HCT116 (cell line): ENCODE measurements at regions not wholly inside any gene's neighbourhood (a gene's known extent, or its start where the extent isn't known, plus 50 kb on each side); places are given as distances from the start of the nearest gene placed in this dataset.

ENCODE experiments used
- ATAC-seq: fragments of 200-7000 bp; cut with Tn5 transposase; 2 replicates; pipeline ENCODE4 v1.9.1; 2020; ENCODE audit warnings: mild to moderate bottlenecking, moderate library complexity
- BruUV-seq: library from RNA; stranded (reverse); fragments of 400-500 nt; replicated peaks from 2 replicates; lab custom pipeline; 2021; lab: Mats Ljungman, UMichigan
- CTCF ChIA-PET: fragments of 300-600 bp; sonication (Branson Sonifier 250); formaldehyde crosslinking; loops from one replicate; lab custom pipeline; 2021; ENCODE audit warnings: antibody characterized with exemption; lab: Charles Lee
- POLR2A ChIA-PET: fragments of 300-600, 350-600 bp; sonication (Branson Sonifier 250); formaldehyde crosslinking; loops from one replicate; lab custom pipeline; 2021; ENCODE audit warnings: antibody characterized with exemption; lab: Charles Lee
- RAD21 ChIA-PET, 2 experiments: fragments of 300-600 bp; sonication (Branson Sonifier 250); formaldehyde crosslinking; loops; one replicate each; lab custom pipeline; 2023; ENCODE audit warnings: low total read pairs in 2 of 2; ENCODE audit not compliant: uncharacterized antibody in 2 of 2, unreplicated experiment in 2 of 2, low non-redundant PET in 1 of 2; lab: Charles Lee
- DNase-seq: peaks from one replicate; pipeline ENCODE4 v3.0.0-alpha.2; 2010; ENCODE audit warnings: low read depth, low spot score
- H2AFZ ChIP-seq: fragments of 200-600 bp; shearing (Covaris generic), sonication (generic); 2 replicates; pipeline ENCODE4 v1.6.1; 2017; ENCODE audit warnings: low read depth, mixed run types, mixed read lengths, antibody characterized with exemption, low read length; ENCODE audit not compliant: poor library complexity, severe bottlenecking
- H3K27ac ChIP-seq: 2 replicates; pipeline ENCODE4 v1.5.1; 2012; ENCODE audit warnings: low read depth, low read length
- H3K27me3 ChIP-seq: fragments of 200-600 bp; sonication (generic); 2 replicates; pipeline ENCODE4 v1.6.1; 2016; ENCODE audit warnings: mixed run types, low read length, mixed read lengths; ENCODE audit not compliant: insufficient read depth
- H3K36me3 ChIP-seq, 2 experiments: fragments of 200-500 bp in 1 of 2; fragments of 200-600 bp in 1 of 2; sonication (Bioruptor generic) in 1 of 2; sonication (generic) in 1 of 2; 2 replicates each; pipeline versions ENCODE4 v1.5.1 to v1.6.1; 2014 to 2016; ENCODE audit warnings: low read length in 2 of 2, inconsistent platforms in 1 of 2, mixed read lengths in 1 of 2, mixed run types in 1 of 2; ENCODE audit not compliant: insufficient read depth in 2 of 2, control insufficient read depth in 1 of 2
- H3K4me1 ChIP-seq, 2 experiments: fragments of 200-600 bp in 1 of 2; sonication (generic) in 1 of 2; 2 replicates each; pipeline versions ENCODE4 v1.5.1 to v1.6.1; 2012 to 2017; ENCODE audit warnings: low read length in 2 of 2, inconsistent platforms in 1 of 2, mild to moderate bottlenecking in 1 of 2, mixed read lengths in 1 of 2, mixed run types in 1 of 2, moderate library complexity in 1 of 2; ENCODE audit not compliant: insufficient read depth in 2 of 2, control insufficient read depth in 1 of 2
- H3K4me2 ChIP-seq: fragments of 200-600 bp; sonication (generic); 2 replicates; pipeline ENCODE4 v1.6.1; 2017; ENCODE audit warnings: mixed run types, low read length, mixed read lengths
- H3K4me3 ChIP-seq, 2 experiments: fragments of 200-600 bp in 1 of 2; sonication (generic) in 1 of 2; replicated peaks in 1 of 2; 2 replicates each; pipeline ENCODE4 v1.5.1; 2011 to 2016; ENCODE audit warnings: low read length in 2 of 2, control low read depth in 1 of 2, low read depth in 1 of 2, mild to moderate bottlenecking in 1 of 2, mixed read lengths in 1 of 2, mixed run types in 1 of 2
- H3K79me2 ChIP-seq: fragments of 200-600 bp; sonication (generic); 2 replicates; pipeline ENCODE4 v1.6.1; 2017; ENCODE audit warnings: mild to moderate bottlenecking, mixed run types, low read length, moderate library complexity, mixed read lengths; ENCODE audit not compliant: insufficient read depth
- H3K9ac ChIP-seq: fragments of 200-600 bp; sonication (generic); 2 replicates; pipeline ENCODE4 v1.6.1; 2016; ENCODE audit warnings: low read length, mixed read lengths
- H3K9me2 ChIP-seq: fragments of 200-600 bp; sonication (generic), shearing (Covaris generic); 2 replicates; pipeline ENCODE4 v1.6.1; 2017; ENCODE audit warnings: mixed run types, mild to moderate bottlenecking, moderate library complexity; ENCODE audit not compliant: insufficient read depth
- H3K9me3 ChIP-seq, 2 experiments: fragments of 200-500 bp in 1 of 2; fragments of 200-600 bp in 1 of 2; sonication (Bioruptor generic) in 1 of 2; sonication (generic) in 1 of 2; 2 replicates each; pipeline ENCODE4 v1.6.1; 2014 to 2017; ENCODE audit warnings: low read length in 2 of 2, mixed read lengths in 2 of 2, inconsistent platforms in 1 of 2, low read depth in 1 of 2, mild to moderate bottlenecking in 1 of 2, mixed run types in 1 of 2, moderate library complexity in 1 of 2; ENCODE audit not compliant: control insufficient read depth in 1 of 2, insufficient read depth in 1 of 2
- H4K20me1 ChIP-seq: fragments of 200-600 bp; sonication (generic), shearing (Covaris generic); 2 replicates; pipeline ENCODE4 v1.6.1; 2017; ENCODE audit warnings: mixed run types, mild to moderate bottlenecking, moderate library complexity; ENCODE audit not compliant: insufficient read depth
- ATF3 ChIP-seq: IDR thresholded peaks from 2 replicates; pipeline ENCODE4 v1.6.1; 2012
- CBX3 ChIP-seq: IDR thresholded peaks from 2 replicates; pipeline ENCODE4 v1.6.1; 2012; ENCODE audit warnings: low read depth
- CEBPB ChIP-seq: IDR thresholded peaks from 2 replicates; pipeline ENCODE4 v1.6.1; 2012; ENCODE audit warnings: low read depth
- CTCF ChIP-seq, 3 experiments: fragments of 200-600 bp in 1 of 3; sonication (generic) in 1 of 3; IDR thresholded peaks in 2 of 3; conservative IDR thresholded peaks in 1 of 3; 2 replicates each; pipeline ENCODE4 v1.5.1; 2012 to 2017; ENCODE audit warnings: low read depth in 2 of 3, low read length in 2 of 3, antibody characterized with exemption in 1 of 3, borderline replicate concordance in 1 of 3, control low read depth in 1 of 3, mild to moderate bottlenecking in 1 of 3, mixed read lengths in 1 of 3, mixed run types in 1 of 3, moderate library complexity in 1 of 3; ENCODE audit not compliant: insufficient read depth in 1 of 3
- EZH2 ChIP-seq: fragments of 200-600 bp; sonication (generic); IDR thresholded peaks from 2 replicates; pipeline ENCODE4 v1.6.1; 2017; ENCODE audit warnings: antibody characterized with exemption, mixed run types
- EZH2phosphoT487 ChIP-seq: fragments of 200-600 bp; IDR thresholded peaks from 2 replicates; pipeline ENCODE4 v1.6.1; 2018; ENCODE audit warnings: antibody characterized with exemption, borderline replicate concordance
- FOSL1 ChIP-seq: IDR thresholded peaks from 2 replicates; pipeline ENCODE4 v1.6.1; 2012; ENCODE audit warnings: low read depth
- JUND ChIP-seq: IDR thresholded peaks from 2 replicates; pipeline ENCODE4 v1.6.1; 2012
- MAX ChIP-seq: IDR thresholded peaks from 2 replicates; pipeline ENCODE4 v1.6.1; 2012
- POLR2A ChIP-seq: IDR thresholded peaks from 2 replicates; pipeline ENCODE4 v1.7.0; 2011; ENCODE audit warnings: borderline replicate concordance; ENCODE audit not compliant: insufficient read depth, insufficient read length; ENCODE audit errors: extremely low read depth
- POLR2AphosphoS5 ChIP-seq: IDR thresholded peaks from 2 replicates; pipeline ENCODE4 v1.6.1; 2011; ENCODE audit warnings: mild to moderate bottlenecking, low read depth, low read length, moderate library complexity
- RAD21 ChIP-seq: IDR thresholded peaks from 2 replicates; pipeline ENCODE4 v1.6.1; 2012; ENCODE audit warnings: low read depth, mild to moderate bottlenecking
- REST ChIP-seq: IDR thresholded peaks from 2 replicates; pipeline ENCODE4 v1.6.1; 2012; ENCODE audit warnings: low read depth
- SIN3A ChIP-seq: IDR thresholded peaks from 2 replicates; pipeline ENCODE4 v1.6.1; 2012; ENCODE audit warnings: low read depth
- SRF ChIP-seq: IDR thresholded peaks from 2 replicates; pipeline ENCODE4 v1.6.1; 2012; ENCODE audit warnings: low read depth
- YY1 ChIP-seq: IDR thresholded peaks from 2 replicates; pipeline ENCODE4 v1.6.1; 2011; ENCODE audit warnings: low read length, low read depth, moderate library complexity, mild to moderate bottlenecking; ENCODE audit not compliant: insufficient replicate concordance; ENCODE audit errors: extremely low read depth
- ZFX ChIP-seq: fragments of 450-650 bp; IDR thresholded peaks from 2 replicates; pipeline ENCODE4 v1.6.1; 2017
- ZNF274 ChIP-seq: fragments of 200-500 bp; sonication (Bioruptor generic); IDR thresholded peaks from 2 replicates; pipeline ENCODE4 v1.6.1; 2014; ENCODE audit warnings: mild to moderate bottlenecking, low read depth, low read length, inconsistent platforms
- intact Hi-C: fragments of 100-400 bp; cut with micrococcal nuclease; formaldehyde crosslinking; loops from 2 replicates; pipeline ENCODE4 v1.10.0; 2022

- TF ChIP-seq CTCF (IDR thresholded peaks at IDR 0.05 in 2 of 3, conservative IDR thresholded peaks at IDR 0.05 in 1 of 3; ENCODE audit: borderline replicate concordance in 1 of 3, insufficient read depth in 1 of 3, low read depth in 2 of 3, low read length in 2 of 3) (no peak), ZFX (no peak), ATF3 (no peak)
These were observed 442.9 kb downstream of the DYNC2H1 start (continued) for GRCh38 chr11:103552086-103552485.

GRCh38 chr11:103556171-103556570, 446.9 kb downstream of the DYNC2H1 start:
- Histone ChIP-seq H3K4me3 (no peak overlapping the region), H3K36me3 (no peaks in the 10 kb centered on the region), H3K9me2 (no peaks in the 10 kb centered on the region), H3K4me1 (no peaks in the 10 kb centered on the region), H3K4me2 (no peak overlapping the region), H3K9me3 (no peaks in the 10 kb centered on the region), H3K27ac (no peak overlapping the region), H4K20me1 (no peaks in the 10 kb centered on the region), H2AFZ (no peak overlapping the region), H3K27me3 (no peaks in the 10 kb centered on the region), H3K9ac (no peak overlapping the region), H3K79me2 (no peaks in the 10 kb centered on the region)
- BruUV-seq = no TSS peak
- DNase-seq (no peak), ATAC-seq (no peak)
- intact Hi-C loops = no loop called here
- ChIA-PET RAD21 (no interaction called here), POLR2A (no interaction called here), CTCF (no interaction called here)
- TF ChIP-seq SIN3A (no peak), CEBPB (no peak), MAX (no peak), FOSL1 (no peak), CTCF (IDR thresholded peaks at IDR 0.05 in 2 of 3, conservative IDR thresholded peaks at IDR 0.05 in 1 of 3; ENCODE audit: borderline replicate concordance in 1 of 3, insufficient read depth in 1 of 3, low read depth in 2 of 3, low read length in 2 of 3) (no peak), POLR2AphosphoS5 (no peak), EZH2 (no peak), SRF (no peak), REST (no peak), POLR2A (no peak), JUND (no peak), RAD21 (no peak), YY1 (no peak), ZNF274 (no peak), EZH2phosphoT487 (no peak), CBX3 (no peak), ATF3 (no peak)
